A673 (cell line): ENCODE measurements at regions not wholly inside any gene's neighbourhood (a gene's known extent, or its start where the extent isn't known, plus 50 kb on each side); places are given as distances from the start of the nearest gene placed in this dataset.
"Not testable (repeated sequence)": the region's sequence is repeated elsewhere in the genome, so short reads cannot be mapped to it uniquely, and the experiment has no call there.

ENCODE experiments used
- BruUV-seq: library from RNA; stranded (reverse); fragments of 400-500 nt; replicated peaks from 2 replicates; lab custom pipeline; 2021; lab: Mats Ljungman, UMichigan
- CTCF ChIA-PET: fragments of 300-600 bp; sonication (Branson Sonifier 250); formaldehyde crosslinking; loops from one replicate; lab custom pipeline; 2022; ENCODE audit warnings: antibody characterized with exemption; lab: Charles Lee
- POLR2A ChIA-PET: fragments of 300-600 bp; sonication (Branson Sonifier 250); formaldehyde crosslinking; loops from one replicate; lab custom pipeline; 2022; ENCODE audit warnings: antibody characterized with exemption; ENCODE audit not compliant: low non-redundant PET; lab: Charles Lee
- DNase-seq: peaks from one replicate; pipeline ENCODE4 v3.0.0-alpha.2; 2015; ENCODE audit warnings: low spot score
- H3K27ac ChIP-seq: fragments of 200-600 bp; sonication (generic); 2 replicates; pipeline ENCODE4 v1.5.1; 2016; ENCODE audit warnings: mixed run types, low read depth, mild to moderate bottlenecking, mixed read lengths, antibody characterized with exemption, low read length; ENCODE audit not compliant: poor library complexity, severe bottlenecking
- H3K27me3 ChIP-seq: fragments of 200-600 bp; sonication (generic); replicated peaks from 2 replicates; pipeline ENCODE4 v1.6.1; 2017; ENCODE audit warnings: mixed run types, low read depth, mild to moderate bottlenecking, mixed read lengths, antibody characterized with exemption, low read length; ENCODE audit not compliant: insufficient read depth, poor library complexity
- H3K36me3 ChIP-seq: fragments of 200-600 bp; sonication (generic); 2 replicates; pipeline ENCODE4 v1.6.1; 2016; ENCODE audit warnings: mixed run types, mild to moderate bottlenecking, mixed read lengths, antibody characterized with exemption, low read length; ENCODE audit not compliant: insufficient read depth, poor library complexity, severe bottlenecking
- H3K4me1 ChIP-seq: fragments of 200-600 bp; sonication (generic); 2 replicates; pipeline ENCODE4 v1.6.1; 2017; ENCODE audit warnings: mixed run types, mild to moderate bottlenecking, mixed read lengths, antibody characterized with exemption, low read length; ENCODE audit not compliant: insufficient read depth, poor library complexity, severe bottlenecking
- H3K4me3 ChIP-seq: fragments of 200-600 bp; sonication (generic); 2 replicates; pipeline ENCODE4 v1.5.1; 2016; ENCODE audit warnings: low read depth, mixed run types, mild to moderate bottlenecking, mixed read lengths, low read length; ENCODE audit not compliant: poor library complexity, severe bottlenecking
- H3K9me3 ChIP-seq: fragments of 200-600 bp; sonication (generic); 2 replicates; pipeline ENCODE4 v1.6.1; 2016; ENCODE audit warnings: mixed run types, low read depth, mild to moderate bottlenecking, mixed read lengths, antibody characterized with exemption, low read length; ENCODE audit not compliant: poor library complexity, severe bottlenecking
- EZH2 ChIP-seq: fragments of 200-600 bp; sonication (generic); IDR thresholded peaks from 2 replicates; pipeline ENCODE4 v1.6.1; 2017; ENCODE audit warnings: borderline replicate concordance, low read depth, mild to moderate bottlenecking, mixed read lengths, antibody characterized with exemption, low read length; ENCODE audit not compliant: poor library complexity, severe bottlenecking
- intact Hi-C: fragments of 100-400 bp; cut with micrococcal nuclease; formaldehyde crosslinking; loops from one replicate; pipeline ENCODE4 v1.10.0; 2022; ENCODE audit not compliant: unreplicated experiment
- TF ChIP-seq, protein P1 (sequence below): fragments of 300-800, 200-600 bp; sonication (generic); conservative IDR thresholded peaks from 2 replicates; pipeline ENCODE4 v1.5.1; 2017; ENCODE audit warnings: low read depth, mild to moderate bottlenecking, antibody characterized with exemption, low read length, moderate library complexity, mixed read lengths

DNA sequence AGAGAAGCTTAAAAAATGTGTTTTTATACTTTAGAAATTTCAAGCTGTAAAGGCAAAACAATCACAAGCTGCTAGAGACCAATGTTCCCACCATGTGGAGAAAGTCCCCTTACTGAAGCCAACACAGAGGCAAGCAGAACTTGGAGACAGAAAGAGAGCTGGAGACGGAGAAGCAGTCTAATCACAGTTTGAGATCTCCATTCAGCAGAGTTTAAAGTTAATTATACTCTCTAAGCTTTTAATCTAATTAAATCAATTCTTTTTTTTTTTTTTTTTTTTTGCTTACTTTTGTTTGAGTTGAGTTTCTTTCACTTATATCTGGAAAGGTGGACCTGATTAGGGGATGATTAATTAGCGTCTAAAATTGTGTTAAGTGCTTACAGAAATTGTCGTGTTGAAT lies 1534.3 kb downstream of the MAT2B start:
- Histone ChIP-seq H3K4me3 (no peak overlapping the region), H3K27ac (no peak overlapping the region), H3K4me1 (no peaks in the 10 kb centered on the region), H3K9me3 (no peaks in the 10 kb centered on the region), H3K27me3 (no peaks in the 10 kb centered on the region), H3K36me3 (no peaks in the 10 kb centered on the region)
- ChIA-PET POLR2A (no interaction called here), CTCF (no interaction called here)
- intact Hi-C loops: loop anchor here (10.0 kb wide), 1 partner anchor 415 kb away; no protein-coding TSS in a partner anchor
- BruUV-seq: no TSS peak
- no peak for TF ChIP-seq EZH2
- TF ChIP-seq, protein P1, sequence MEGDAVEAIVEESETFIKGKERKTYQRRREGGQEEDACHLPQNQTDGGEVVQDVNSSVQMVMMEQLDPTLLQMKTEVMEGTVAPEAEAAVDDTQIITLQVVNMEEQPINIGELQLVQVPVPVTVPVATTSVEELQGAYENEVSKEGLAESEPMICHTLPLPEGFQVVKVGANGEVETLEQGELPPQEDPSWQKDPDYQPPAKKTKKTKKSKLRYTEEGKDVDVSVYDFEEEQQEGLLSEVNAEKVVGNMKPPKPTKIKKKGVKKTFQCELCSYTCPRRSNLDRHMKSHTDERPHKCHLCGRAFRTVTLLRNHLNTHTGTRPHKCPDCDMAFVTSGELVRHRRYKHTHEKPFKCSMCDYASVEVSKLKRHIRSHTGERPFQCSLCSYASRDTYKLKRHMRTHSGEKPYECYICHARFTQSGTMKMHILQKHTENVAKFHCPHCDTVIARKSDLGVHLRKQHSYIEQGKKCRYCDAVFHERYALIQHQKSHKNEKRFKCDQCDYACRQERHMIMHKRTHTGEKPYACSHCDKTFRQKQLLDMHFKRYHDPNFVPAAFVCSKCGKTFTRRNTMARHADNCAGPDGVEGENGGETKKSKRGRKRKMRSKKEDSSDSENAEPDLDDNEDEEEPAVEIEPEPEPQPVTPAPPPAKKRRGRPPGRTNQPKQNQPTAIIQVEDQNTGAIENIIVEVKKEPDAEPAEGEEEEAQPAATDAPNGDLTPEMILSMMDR: no peak
- DNase-seq: no peak

DNA sequence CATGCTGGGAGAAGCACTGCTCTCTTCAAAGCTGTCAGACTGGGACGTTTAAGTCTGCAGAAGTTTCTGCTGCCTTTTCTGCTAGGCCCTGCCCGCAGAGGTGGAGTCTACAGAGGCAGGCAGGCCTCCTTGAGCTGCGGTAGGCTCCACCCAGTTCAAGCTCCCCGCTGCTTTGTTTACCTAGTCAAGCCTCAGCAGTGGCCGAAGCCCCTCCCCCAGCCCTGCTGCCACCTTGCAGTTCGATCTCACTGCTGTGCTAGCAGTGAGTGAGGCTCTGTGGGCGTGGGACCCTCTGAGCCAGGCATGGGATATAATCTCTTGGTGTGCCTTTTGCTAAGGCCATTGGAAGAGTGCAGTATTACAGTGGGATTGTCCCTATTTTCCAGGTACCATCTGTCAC lies 1540.5 kb downstream of the MAT2B start:
- DNase-seq, H3K4me3 ChIP-seq, H3K9me3 ChIP-seq, BruUV-seq, H3K27me3 ChIP-seq, POLR2A ChIA-PET, H3K27ac ChIP-seq, intact Hi-C loops, H3K4me1 ChIP-seq, CTCF ChIA-PET, H3K36me3 ChIP-seq: not testable (repeated sequence)

DNA sequence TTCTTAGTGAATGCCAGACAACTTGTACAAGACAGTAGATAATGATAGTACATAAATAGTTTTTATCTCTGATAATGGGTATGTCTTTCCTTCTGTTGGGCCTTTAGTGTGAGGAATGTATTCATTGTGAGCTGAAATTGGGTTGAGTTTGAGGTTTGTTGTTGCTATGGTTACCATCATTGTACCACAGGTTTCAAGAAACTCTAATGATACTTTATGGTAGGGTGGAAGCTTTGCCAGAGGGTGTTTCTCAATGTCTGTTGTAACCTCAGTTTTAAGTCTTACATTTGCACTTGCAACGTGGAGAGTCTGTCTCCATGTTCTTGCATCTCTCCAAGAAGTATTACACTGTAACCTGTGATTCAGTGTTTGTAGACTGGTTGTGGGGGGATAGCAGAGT lies 1550.1 kb downstream of the MAT2B start:
- H3K27ac ChIP-seq: no peak overlapping the region
- TF ChIP-seq, protein P1: no peak
- no peaks in the 10 kb centered on the region for H3K36me3 ChIP-seq
- no peaks in the 10 kb centered on the region for H3K9me3 ChIP-seq
- DNase-seq: no peak
- CTCF ChIA-PET: no interaction called here
- H3K4me1 ChIP-seq: no peaks in the 10 kb centered on the region
- no TSS peak for BruUV-seq
- H3K4me3 ChIP-seq: no peak overlapping the region
- peaks cover 5% of the 10 kb centered on the region for H3K27me3 ChIP-seq
- intact Hi-C loops: no loop called here
- POLR2A ChIA-PET: no interaction called here

DNA sequence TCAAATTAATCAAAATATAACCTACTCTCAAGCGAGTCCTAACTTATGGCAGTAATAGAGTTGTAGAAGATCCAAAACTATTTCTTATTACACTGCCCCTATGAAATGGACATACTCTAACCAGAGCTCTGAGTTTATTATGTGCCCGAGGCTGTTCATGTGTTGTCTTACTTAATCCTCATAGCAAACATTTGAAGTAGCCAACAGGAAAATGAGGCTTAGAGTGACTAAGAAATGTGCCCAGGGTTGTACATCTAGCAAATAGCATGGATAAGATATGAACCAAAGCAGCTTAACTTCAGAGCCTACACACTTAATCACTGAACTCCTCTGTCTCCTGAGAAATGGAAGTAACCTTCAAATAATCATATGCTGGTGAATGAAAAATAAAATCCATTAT lies 1551.7 kb downstream of the MAT2B start:
- CTCF ChIA-PET: no interaction called here

More for the DNA sequence above, 1551.7 kb downstream of the MAT2B start:
- no TSS peak for BruUV-seq
- H3K36me3 ChIP-seq: no peaks in the 10 kb centered on the region
- H3K27me3 ChIP-seq: no peaks in the 10 kb centered on the region
- H3K4me3 ChIP-seq: no peak overlapping the region
- no peak for DNase-seq
- H3K9me3 ChIP-seq: no peaks in the 10 kb centered on the region
- H3K27ac ChIP-seq: no peak overlapping the region
- no peaks in the 10 kb centered on the region for H3K4me1 ChIP-seq
- POLR2A ChIA-PET: no interaction called here
- intact Hi-C loops: no loop called here
- TF ChIP-seq, protein P1: no peak
- TF ChIP-seq EZH2: no peak
